Epithelial cell of proximal tubule (primary cell): ENCODE measurements at regions not wholly inside any gene's neighbourhood (a gene's known extent, or its start where the extent isn't known, plus 50 kb on each side); places are given as distances from the start of the nearest gene placed in this dataset.
"Not testable (repeated sequence)": the region's sequence is repeated elsewhere in the genome, so short reads cannot be mapped to it uniquely, and the experiment has no call there.

ENCODE experiments used
- DNase-seq: peaks from one replicate; pipeline ENCODE4 v3.0.0-alpha.2; 2011; ENCODE audit warnings: low read depth
- H3K4me3 ChIP-seq: 2 replicates; pipeline ENCODE4 v1.5.1; 2011; ENCODE audit warnings: low read depth, mild to moderate bottlenecking, low read length
- CTCF ChIP-seq: conservative IDR thresholded peaks from 2 replicates; pipeline ENCODE4 v1.5.1; 2012; ENCODE audit warnings: low read depth, mild to moderate bottlenecking, low read length

GRCh38 chr10:42898037-42898960 is 115.7 kb downstream of the BMS1 start:
- DNase-seq: no peak
- no peak for TF ChIP-seq CTCF
- H3K4me3 ChIP-seq: no peak overlapping the region

- no peak overlapping the region for H3K4me3 ChIP-seq
- TF ChIP-seq CTCF: no peak
- DNase-seq: no peak
Measured at GRCh38 chr10:42899036-42899435, 116.4 kb downstream of the BMS1 start.

GRCh38 chr10:42900346-42900745 is 117.8 kb downstream of the BMS1 start:
- DNase-seq, H3K4me3 ChIP-seq: not testable (repeated sequence)

GRCh38 chr10:42911359-42911758 is 128.8 kb downstream of the BMS1 start:
- no peak for TF ChIP-seq CTCF
- no peak for DNase-seq

GRCh38 chr10:42916974-42917373 is 134.4 kb downstream of the BMS1 start:
- no peak for DNase-seq
- TF ChIP-seq CTCF: no peak
- no peak overlapping the region for H3K4me3 ChIP-seq

More at GRCh38 chr10:42911359-42911758, 128.8 kb downstream of the BMS1 start:
- H3K4me3 ChIP-seq: no peak overlapping the region

GRCh38 chr10:42917821-42918220 is 135.2 kb downstream of the BMS1 start:
- no peak for DNase-seq
- no peak for TF ChIP-seq CTCF
- H3K4me3 ChIP-seq: no peak overlapping the region

GRCh38 chr10:42921951-42922350 is 139.4 kb downstream of the BMS1 start:
- no peak for DNase-seq
- no peak for TF ChIP-seq CTCF

More at GRCh38 chr10:42921951-42922350, 139.4 kb downstream of the BMS1 start:
- H3K4me3 ChIP-seq: no peak overlapping the region
